GM21825 (cell line): ENCODE measurements at regions not wholly inside any gene's neighbourhood (a gene's known extent, or its start where the extent isn't known, plus 50 kb on each side); places are given as distances from the start of the nearest gene placed in this dataset.

ENCODE experiments used
- ATAC-seq: cut with Tn5 transposase; IDR thresholded peaks from one replicate; pipeline ENCODE4 v1.9.1; 2021; ENCODE audit warnings: mild to moderate bottlenecking, moderate library complexity; ENCODE audit not compliant: unreplicated experiment

GRCh38 chr6:63521475-63522210, 50.6 kb upstream of the LOC128125822 start:
- ATAC-seq: no peak
